GM21360 (cell line): ENCODE measurements at regions not wholly inside any gene's neighbourhood (a gene's known extent, or its start where the extent isn't known, plus 50 kb on each side); places are given as distances from the start of the nearest gene placed in this dataset.
A peak's percentile ranks its signal among the peaks of the same experiment; 100 is the strongest.
"Not testable (repeated sequence)": the region's sequence is repeated elsewhere in the genome, so short reads cannot be mapped to it uniquely, and the experiment has no call there.

Experiments used
- ATAC-seq: cut with Tn5 transposase; IDR thresholded peaks from one replicate; pipeline ENCODE4 v1.9.1; 2021; ENCODE audit warnings: mild to moderate bottlenecking, moderate library complexity; ENCODE audit not compliant: unreplicated experiment

DNA sequence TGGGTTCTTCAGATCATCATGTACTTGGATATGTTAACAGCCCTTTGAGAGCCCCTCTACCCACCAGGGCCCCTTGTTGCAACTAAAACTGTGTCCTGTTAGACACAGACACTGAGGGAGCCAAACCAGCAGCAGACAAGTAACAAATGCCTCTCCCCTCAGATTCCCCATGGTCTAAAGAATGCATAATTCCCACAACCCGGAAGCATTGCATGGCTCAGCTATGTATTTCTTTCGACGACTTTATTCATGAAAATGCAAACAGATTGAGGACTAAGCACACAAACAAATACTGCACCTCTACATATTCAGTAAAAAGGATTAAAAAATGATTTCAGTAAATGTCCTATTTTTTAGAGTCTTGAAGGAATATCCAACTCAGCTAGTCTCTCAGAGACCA, 70.1 kb upstream of the HECW1 start:
- ATAC-seq = no peak

DNA sequence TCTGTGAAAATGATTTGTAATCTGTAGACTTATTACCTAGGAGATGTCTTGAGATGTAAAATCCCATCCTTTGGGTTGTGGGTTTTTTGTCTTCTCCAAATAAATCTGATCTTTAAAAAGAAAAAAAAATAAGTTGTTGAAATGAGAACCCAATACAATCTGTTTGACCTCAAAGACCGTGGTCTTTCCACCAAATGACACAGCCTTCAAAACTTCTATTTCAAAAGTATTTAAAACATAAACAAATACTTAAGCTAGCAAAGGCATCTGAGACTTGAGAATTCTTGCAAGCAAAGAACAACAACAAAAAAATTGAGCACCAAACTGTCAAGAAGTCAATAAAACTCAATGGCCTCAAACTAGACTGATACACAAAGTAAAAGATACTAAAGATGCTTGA, 67.9 kb upstream of the HECW1 start:
- ATAC-seq = no peak

DNA sequence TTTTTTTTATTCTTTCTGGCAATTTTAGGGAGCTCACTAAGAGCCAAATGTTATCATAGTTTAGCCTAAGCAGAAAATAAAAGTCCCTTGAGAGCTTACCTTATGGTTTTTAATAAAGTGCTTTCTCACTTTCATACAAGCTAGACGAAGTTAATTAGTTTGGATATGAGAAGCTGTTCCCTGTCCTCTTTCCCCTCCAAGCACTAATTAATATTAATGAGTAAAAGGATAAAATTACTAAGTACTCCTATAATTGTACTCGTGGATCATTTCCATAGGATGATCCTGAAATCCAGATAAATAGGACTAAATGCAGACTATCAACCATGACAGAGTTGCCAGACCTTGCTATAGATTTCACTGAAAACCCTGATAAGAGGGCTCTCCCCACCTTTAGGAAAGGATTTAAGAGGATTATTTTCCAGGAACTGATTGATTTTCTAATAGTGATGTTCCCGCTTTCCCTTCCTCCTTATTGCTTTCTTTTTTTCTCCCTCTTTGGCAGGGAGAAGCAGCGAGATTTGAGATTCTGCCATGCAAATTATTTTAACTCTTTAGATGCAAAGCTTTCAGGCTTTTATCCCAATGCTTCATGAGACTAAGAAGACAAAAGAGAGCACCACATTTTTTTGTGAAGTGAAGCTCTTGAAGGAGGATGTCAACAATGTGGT, 58.3 kb upstream of the HECW1 start:
- no peak for ATAC-seq

DNA sequence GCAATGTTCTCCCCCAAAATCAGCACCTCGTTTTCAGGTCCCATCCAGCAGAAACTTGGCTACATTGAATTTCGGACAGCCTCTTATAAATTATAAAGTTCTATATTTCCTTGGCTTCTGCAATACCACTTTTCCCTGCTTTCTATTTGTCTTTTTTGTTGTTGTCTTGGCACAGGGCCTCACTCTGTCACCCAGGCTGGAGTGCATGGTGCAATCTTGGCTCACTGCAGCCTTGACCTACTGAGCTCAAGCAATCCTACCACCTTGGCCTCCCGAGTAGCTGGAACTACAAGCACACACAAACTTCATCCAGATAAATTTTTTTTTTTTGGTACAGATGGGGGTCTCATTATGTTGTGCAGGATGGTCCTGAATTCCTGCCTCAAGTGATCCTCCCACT, 55.3 kb upstream of the HECW1 start:
- no peak for ATAC-seq

DNA sequence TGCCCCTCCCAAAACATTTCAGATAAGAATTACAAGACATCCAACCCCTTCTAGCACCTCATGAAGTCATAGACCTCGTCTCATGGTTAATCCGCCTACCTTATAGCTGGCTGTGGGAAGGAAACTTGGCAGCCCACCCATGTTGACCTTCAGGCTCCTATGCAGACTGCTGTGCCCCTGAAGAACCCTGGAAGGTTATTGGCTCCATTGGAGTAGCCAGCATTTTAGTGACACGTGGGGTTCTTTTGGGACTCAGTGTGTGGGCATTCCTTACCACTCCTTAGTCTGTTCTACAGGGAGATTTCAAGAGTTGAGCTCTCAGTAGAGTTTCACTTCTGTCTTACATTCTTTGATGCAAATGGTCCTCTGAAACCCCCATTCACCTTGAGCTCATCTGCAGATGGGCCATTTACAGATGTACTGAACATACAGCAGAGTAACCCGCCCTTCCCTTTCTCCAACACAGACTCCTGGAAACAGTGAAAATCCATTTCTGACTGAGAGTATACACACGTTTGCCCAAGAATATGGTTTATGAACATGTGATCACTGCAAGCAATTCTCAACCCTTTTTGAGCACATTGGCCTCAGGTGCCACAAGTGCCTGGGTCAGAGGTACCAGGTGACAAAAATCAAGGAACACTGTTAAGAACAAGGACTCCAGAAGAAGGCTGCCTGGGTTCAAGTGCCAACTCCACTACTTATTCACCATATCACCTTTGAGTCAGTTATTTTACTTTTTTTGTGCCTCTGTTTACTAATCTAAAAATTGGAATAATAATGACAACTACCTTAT, 54.0 kb upstream of the HECW1 start:
- peak; percentile 55 for ATAC-seq

DNA sequence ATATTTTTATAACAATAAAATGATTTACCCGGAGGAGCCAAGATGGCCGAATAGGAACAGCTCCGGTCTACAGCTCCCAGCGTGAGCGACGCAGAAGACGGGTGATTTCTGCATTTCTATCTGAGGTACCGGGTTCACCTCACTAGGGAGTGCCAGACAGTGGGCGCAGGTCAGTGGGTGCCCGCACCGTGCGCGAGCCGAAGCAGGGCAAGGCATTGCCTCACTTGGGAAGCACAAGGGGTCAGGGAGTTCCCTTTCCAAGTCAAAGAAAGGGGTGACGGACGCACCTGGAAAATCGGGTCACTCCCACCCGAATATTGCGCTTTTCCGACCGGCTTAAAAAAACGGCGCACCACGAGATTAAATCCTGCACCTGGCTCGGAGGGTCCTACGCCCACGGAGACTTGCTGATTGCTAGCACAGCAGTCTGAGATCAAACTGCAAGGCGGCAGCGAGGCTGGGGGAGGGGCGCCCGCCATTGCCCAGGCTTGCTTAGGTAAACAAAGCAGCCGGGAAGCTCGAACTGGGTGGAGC, 53.3 kb upstream of the HECW1 start:
- ATAC-seq = not testable (repeated sequence)
